Astrocyte of the cerebellum (primary cell): ENCODE measurements at regions not wholly inside any gene's neighbourhood (a gene's known extent, or its start where the extent isn't known, plus 50 kb on each side); places are given as distances from the start of the nearest gene placed in this dataset.

Source experiments
- DNase-seq: peaks from one replicate; pipeline ENCODE4 v3.0.0-alpha.2; 2011; ENCODE audit warnings: low read depth
- H3K4me3 ChIP-seq: 2 replicates; pipeline ENCODE4 v1.5.1; 2011; ENCODE audit warnings: mild to moderate bottlenecking, low read depth, low read length, moderate library complexity
- in situ Hi-C: cut with HindIII; loops from 2 replicates; pipeline ENCODE4 v1.10.0; 2017; ENCODE audit warnings: low sequenced_read_pairs
- TF ChIP-seq, protein P1 (sequence below): IDR thresholded peaks from 2 replicates; pipeline ENCODE4 v1.5.1; 2012; ENCODE audit warnings: low read length, low read depth, moderate library complexity, mild to moderate bottlenecking; ENCODE audit errors: missing control alignments

- TF ChIP-seq, protein P1, sequence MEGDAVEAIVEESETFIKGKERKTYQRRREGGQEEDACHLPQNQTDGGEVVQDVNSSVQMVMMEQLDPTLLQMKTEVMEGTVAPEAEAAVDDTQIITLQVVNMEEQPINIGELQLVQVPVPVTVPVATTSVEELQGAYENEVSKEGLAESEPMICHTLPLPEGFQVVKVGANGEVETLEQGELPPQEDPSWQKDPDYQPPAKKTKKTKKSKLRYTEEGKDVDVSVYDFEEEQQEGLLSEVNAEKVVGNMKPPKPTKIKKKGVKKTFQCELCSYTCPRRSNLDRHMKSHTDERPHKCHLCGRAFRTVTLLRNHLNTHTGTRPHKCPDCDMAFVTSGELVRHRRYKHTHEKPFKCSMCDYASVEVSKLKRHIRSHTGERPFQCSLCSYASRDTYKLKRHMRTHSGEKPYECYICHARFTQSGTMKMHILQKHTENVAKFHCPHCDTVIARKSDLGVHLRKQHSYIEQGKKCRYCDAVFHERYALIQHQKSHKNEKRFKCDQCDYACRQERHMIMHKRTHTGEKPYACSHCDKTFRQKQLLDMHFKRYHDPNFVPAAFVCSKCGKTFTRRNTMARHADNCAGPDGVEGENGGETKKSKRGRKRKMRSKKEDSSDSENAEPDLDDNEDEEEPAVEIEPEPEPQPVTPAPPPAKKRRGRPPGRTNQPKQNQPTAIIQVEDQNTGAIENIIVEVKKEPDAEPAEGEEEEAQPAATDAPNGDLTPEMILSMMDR: no peak
- in situ Hi-C loops: no loop called here
These were observed 128.0 kb downstream of the KIF20B start for GRCh38 chr10:89829262-89829886.

GRCh38 chr10:89829887-89830269, 128.5 kb downstream of the KIF20B start:
- TF ChIP-seq, protein P1: no peak
- no peak overlapping the region for H3K4me3 ChIP-seq
- no peak for DNase-seq
- in situ Hi-C loops: no loop called here

More at GRCh38 chr10:89829262-89829886, 128.0 kb downstream of the KIF20B start:
- DNase-seq: no peak
- H3K4me3 ChIP-seq: no peak overlapping the region

- TF ChIP-seq, protein P1: no peak
- no peak overlapping the region for H3K4me3 ChIP-seq
- in situ Hi-C loops: no loop called here
- no peak for DNase-seq
These were observed 129.2 kb downstream of the KIF20B start for GRCh38 chr10:89830624-89831023.

DNA sequence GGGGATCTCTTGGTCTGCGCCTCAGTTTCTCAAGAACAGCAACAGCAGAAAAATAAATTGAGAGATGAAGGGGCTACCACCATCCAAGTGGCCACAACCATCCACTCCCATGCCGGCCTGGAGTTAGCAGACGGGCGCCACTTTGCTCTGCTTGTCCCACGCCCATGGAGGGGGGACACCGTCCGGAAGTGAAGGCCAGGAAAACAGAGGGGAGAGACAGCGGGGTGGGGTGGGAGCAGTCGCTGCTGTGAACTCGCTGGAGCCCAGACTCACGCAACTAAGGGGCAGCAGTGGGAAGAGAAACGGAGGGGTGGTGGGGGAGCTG, 135.4 kb downstream of the KIF20B start:
- TF ChIP-seq, protein P1: no peak
- H3K4me3 ChIP-seq: peak overlapping the region; percentile 33
- in situ Hi-C loops: no loop called here
- DNase-seq: no peak

GRCh38 chr10:89837165-89838043, 136.0 kb downstream of the KIF20B start:
- DNase-seq: no peak
- H3K4me3 ChIP-seq: peak overlapping the region; percentile 33
- TF ChIP-seq, protein P1: no peak
- in situ Hi-C loops: no loop called here

- no peak for DNase-seq
- H3K4me3 ChIP-seq: peak overlapping the region; percentile 33
- in situ Hi-C loops: no loop called here
- TF ChIP-seq, protein P1: no peak
These were observed 136.7 kb downstream of the KIF20B start for GRCh38 chr10:89838044-89838615.
